Mesothelial cell of epicardium (in vitro differentiated cells): ENCODE measurements at regions not wholly inside any gene's neighbourhood (a gene's known extent, or its start where the extent isn't known, plus 50 kb on each side); places are given as distances from the start of the nearest gene placed in this dataset.

Experiments used
- DNase-seq, 2 experiments: peaks; one replicate each; pipeline ENCODE4 v3.0.0; 2021; ENCODE audit warnings: low spot score in 2 of 2; ENCODE audit not compliant: unreplicated experiment in 2 of 2
- H3K27ac Mint-ChIP-seq: 2 replicates; pipeline ENCODE4 v1.8.0; 2021; ENCODE audit warnings: mixed read lengths
- H3K27me3 Mint-ChIP-seq: 2 replicates; pipeline ENCODE4 v1.8.0; 2021; ENCODE audit warnings: low read depth, mixed read lengths
- H3K36me3 Mint-ChIP-seq: 2 replicates; pipeline ENCODE4 v1.8.0; 2021; ENCODE audit warnings: mixed read lengths
- H3K4me1 Mint-ChIP-seq: 2 replicates; pipeline ENCODE4 v1.8.0; 2021; ENCODE audit warnings: mixed read lengths
- H3K4me3 Mint-ChIP-seq: 2 replicates; pipeline ENCODE4 v1.8.0; 2021; ENCODE audit warnings: mild to moderate bottlenecking, moderate library complexity, mixed read lengths
- H3K9me3 Mint-ChIP-seq: 2 replicates; pipeline ENCODE4 v1.8.0; 2021; ENCODE audit warnings: mixed read lengths
- TF ChIP-seq, protein P1 (sequence below): fragments of 200-600 bp; sonication (generic); IDR thresholded peaks from one replicate; pipeline ENCODE4 v1.5.0; 2021; ENCODE audit warnings: antibody characterized with exemption; ENCODE audit not compliant: unreplicated experiment

GRCh38 chr10:131576341-131577177 is 265.0 kb upstream of the TCERG1L start:
- peaks cover 10% of the 10 kb centered on the region for H3K27me3 Mint-ChIP-seq
- H3K9me3 Mint-ChIP-seq: no peaks in the 10 kb centered on the region
- no peak overlapping the region for H3K27ac Mint-ChIP-seq
- no peak for DNase-seq
- no peaks in the 10 kb centered on the region for H3K4me1 Mint-ChIP-seq
- TF ChIP-seq, protein P1, sequence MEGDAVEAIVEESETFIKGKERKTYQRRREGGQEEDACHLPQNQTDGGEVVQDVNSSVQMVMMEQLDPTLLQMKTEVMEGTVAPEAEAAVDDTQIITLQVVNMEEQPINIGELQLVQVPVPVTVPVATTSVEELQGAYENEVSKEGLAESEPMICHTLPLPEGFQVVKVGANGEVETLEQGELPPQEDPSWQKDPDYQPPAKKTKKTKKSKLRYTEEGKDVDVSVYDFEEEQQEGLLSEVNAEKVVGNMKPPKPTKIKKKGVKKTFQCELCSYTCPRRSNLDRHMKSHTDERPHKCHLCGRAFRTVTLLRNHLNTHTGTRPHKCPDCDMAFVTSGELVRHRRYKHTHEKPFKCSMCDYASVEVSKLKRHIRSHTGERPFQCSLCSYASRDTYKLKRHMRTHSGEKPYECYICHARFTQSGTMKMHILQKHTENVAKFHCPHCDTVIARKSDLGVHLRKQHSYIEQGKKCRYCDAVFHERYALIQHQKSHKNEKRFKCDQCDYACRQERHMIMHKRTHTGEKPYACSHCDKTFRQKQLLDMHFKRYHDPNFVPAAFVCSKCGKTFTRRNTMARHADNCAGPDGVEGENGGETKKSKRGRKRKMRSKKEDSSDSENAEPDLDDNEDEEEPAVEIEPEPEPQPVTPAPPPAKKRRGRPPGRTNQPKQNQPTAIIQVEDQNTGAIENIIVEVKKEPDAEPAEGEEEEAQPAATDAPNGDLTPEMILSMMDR: no peak
- H3K36me3 Mint-ChIP-seq: no peaks in the 10 kb centered on the region
- no peak overlapping the region for H3K4me3 Mint-ChIP-seq

- TF ChIP-seq, protein P1: no peak
- Mint-ChIP-seq H3K9me3 (no peaks in the 10 kb centered on the region), H3K4me1 (no peaks in the 10 kb centered on the region), H3K36me3 (no peaks in the 10 kb centered on the region), H3K4me3 (no peak overlapping the region), H3K27ac (no peak overlapping the region), H3K27me3 (peaks cover 5% of the 10 kb centered on the region)
- no peak for DNase-seq
Measured at GRCh38 chr10:131577178-131577555, 265.6 kb upstream of the TCERG1L start.

GRCh38 chr10:131577786-131578471 is 266.4 kb upstream of the TCERG1L start:
- Mint-ChIP-seq H3K27ac (no peak overlapping the region), H3K9me3 (no peaks in the 10 kb centered on the region)
- peak in 1 of 2 experiments; percentile 13 for DNase-seq

DNA sequence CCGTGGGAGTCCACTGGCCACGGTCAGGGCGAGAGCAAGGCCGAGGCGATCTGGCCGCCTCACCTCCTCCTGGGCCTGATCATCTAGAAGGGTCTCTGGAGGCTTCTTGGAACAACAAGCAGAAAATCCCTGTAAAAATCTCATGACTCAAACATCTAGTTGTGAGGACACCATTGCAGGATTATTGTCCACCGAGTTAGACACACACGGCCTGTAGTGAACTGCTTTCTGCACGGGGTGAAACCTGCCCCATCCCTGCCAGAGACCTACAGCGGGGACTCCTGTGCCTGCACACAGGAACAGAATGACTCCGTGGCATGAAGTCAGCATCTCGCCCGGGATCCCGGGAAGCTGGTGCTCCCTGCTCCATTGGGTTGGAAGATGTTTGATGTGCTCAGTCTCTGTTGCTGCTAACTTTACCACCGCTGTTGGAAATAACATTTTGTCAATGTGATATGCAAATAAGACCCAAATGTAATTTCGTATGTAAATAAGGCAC is 267.0 kb upstream of the TCERG1L start:
- DNase-seq: no peak
- Mint-ChIP-seq H3K4me1 (no peaks in the 10 kb centered on the region), H3K4me3 (no peak overlapping the region)

More at GRCh38 chr10:131577786-131578471, 266.4 kb upstream of the TCERG1L start:
- H3K36me3 Mint-ChIP-seq: no peaks in the 10 kb centered on the region
- H3K4me1 Mint-ChIP-seq: no peaks in the 10 kb centered on the region
- peaks cover 5% of the 10 kb centered on the region for H3K27me3 Mint-ChIP-seq
- TF ChIP-seq, protein P1: no peak
- H3K4me3 Mint-ChIP-seq: no peak overlapping the region

DNA sequence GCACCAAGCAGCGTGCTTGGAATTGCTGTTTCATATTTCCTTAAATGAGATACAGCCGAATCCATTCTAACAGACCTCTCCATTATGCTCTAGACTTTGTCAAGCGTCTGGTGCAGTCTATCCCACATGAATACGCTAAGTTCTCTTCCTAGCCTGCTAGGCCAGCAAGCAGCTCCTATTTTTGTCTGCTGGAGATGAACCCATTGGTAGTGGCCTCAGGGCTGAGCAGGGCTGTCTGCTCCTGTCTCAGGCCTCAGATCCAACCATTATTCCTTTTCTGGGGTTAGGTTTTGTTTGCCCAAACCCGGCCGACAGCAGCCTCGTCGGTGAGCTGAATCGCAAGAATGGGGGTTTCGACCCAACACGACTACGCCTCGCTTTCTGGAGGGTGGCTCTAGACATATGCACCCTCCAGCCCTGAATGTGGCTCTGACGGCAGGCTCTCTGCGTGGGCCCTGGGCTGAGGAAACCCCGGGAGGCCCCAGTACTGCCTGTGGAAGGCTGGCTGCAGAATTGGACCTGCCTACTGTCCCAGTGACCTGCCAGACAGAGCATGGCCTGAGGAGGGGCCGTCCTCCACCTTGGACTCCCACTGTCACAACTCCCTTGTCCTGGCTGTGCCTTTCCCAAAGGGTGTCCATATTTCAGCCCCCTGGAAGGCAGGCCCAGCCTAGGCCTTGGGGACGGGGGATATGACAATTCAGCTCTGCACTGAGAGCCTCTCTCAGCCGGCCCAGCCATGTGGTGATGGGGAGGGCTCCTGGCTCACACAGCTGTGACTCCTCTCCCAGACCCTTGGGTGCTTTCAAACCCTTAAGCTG is 267.9 kb upstream of the TCERG1L start:
- Mint-ChIP-seq H3K4me3 (no peak overlapping the region), H3K4me1 (no peaks in the 10 kb centered on the region)

More for the DNA sequence above, 267.0 kb upstream of the TCERG1L start:
- Mint-ChIP-seq H3K9me3 (no peaks in the 10 kb centered on the region), H3K27ac (no peak overlapping the region), H3K36me3 (no peaks in the 10 kb centered on the region), H3K27me3 (peaks cover 5% of the 10 kb centered on the region)
- TF ChIP-seq, protein P1: no peak

More for the DNA sequence above, 267.9 kb upstream of the TCERG1L start:
- no peaks in the 10 kb centered on the region for H3K9me3 Mint-ChIP-seq
- peaks cover 4% of the 10 kb centered on the region for H3K27me3 Mint-ChIP-seq
- H3K27ac Mint-ChIP-seq: no peak overlapping the region
- no peaks in the 10 kb centered on the region for H3K36me3 Mint-ChIP-seq
- TF ChIP-seq, protein P1: no peak
- no peak for DNase-seq
